D721Med (cell line): ENCODE measurements at regions not wholly inside any gene's neighbourhood (a gene's known extent, or its start where the extent isn't known, plus 50 kb on each side); places are given as distances from the start of the nearest gene placed in this dataset.

Source experiments
- DNase-seq: peaks from one replicate; pipeline ENCODE4 v3.0.0; 2011; ENCODE audit warnings: low spot score; ENCODE audit not compliant: insufficient read length
- FAIRE-seq: peaks from 2 replicates; lab custom pipeline; 2011; peaks lifted over from hg19 to GRCh38; lab: Jason Lieb, UNC
- CTCF ChIP-seq: IDR thresholded peaks from 2 replicates; pipeline ENCODE4 v1.5.1; 2012; ENCODE audit warnings: mild to moderate bottlenecking, control low read depth; ENCODE audit not compliant: insufficient read depth; ENCODE audit errors: missing control alignments

- FAIRE-seq (no peak), DNase-seq (no peak)
- no peak for TF ChIP-seq CTCF
Observed at GRCh38 chr12:3974883-3975282, 101.7 kb upstream of the PARP11 start.

- no peak for FAIRE-seq
- DNase-seq = no peak
- TF ChIP-seq CTCF = no peak
Observed at GRCh38 chr12:3973973-3974644, 100.9 kb upstream of the PARP11 start.

- TF ChIP-seq CTCF = no peak
Observed at GRCh38 chr12:3973269-3973884, 100.2 kb upstream of the PARP11 start.

GRCh38 chr12:3972576-3972975 lies 99.4 kb upstream of the PARP11 start:
- DNase-seq (no peak), FAIRE-seq (no peak)
- no peak for TF ChIP-seq CTCF

More at GRCh38 chr12:3973269-3973884, 100.2 kb upstream of the PARP11 start:
- FAIRE-seq (no peak), DNase-seq (no peak)

GRCh38 chr12:3968523-3968922 lies 95.3 kb upstream of the PARP11 start:
- no peak for TF ChIP-seq CTCF
- no peak for DNase-seq
- FAIRE-seq = no peak

GRCh38 chr12:3967556-3968160 lies 94.5 kb upstream of the PARP11 start:
- TF ChIP-seq CTCF = no peak
- FAIRE-seq (no peak), DNase-seq (peak; percentile 26)

- FAIRE-seq = no peak
- no peak for DNase-seq
Observed at GRCh38 chr12:3966376-3966775, 93.2 kb upstream of the PARP11 start.

More at GRCh38 chr12:3966376-3966775, 93.2 kb upstream of the PARP11 start:
- TF ChIP-seq CTCF = no peak
